T-cell (primary cell): ENCODE measurements at regions not wholly inside any gene's neighbourhood (a gene's known extent, or its start where the extent isn't known, plus 50 kb on each side); places are given as distances from the start of the nearest gene placed in this dataset.

Experiments
- ATAC-seq, 4 experiments: fragments of 200-7000 bp in 3 of 4; fragments of 150-1000 bp in 1 of 4; cut with Tn5 transposase; replicated peaks in 1 of 4; 1 replicate in 3 of 4; 2 replicates in 1 of 4; pipeline ENCODE4 v1.10.0; 2021; ENCODE audit warnings: moderate library complexity in 3 of 4, mild to moderate bottlenecking in 2 of 4, moderate number of reproducible peaks in 1 of 4
- CTCF ChIA-PET, 2 donors: fragments of 300-600 bp; sonication (Branson Sonifier 250); formaldehyde crosslinking; loops; one replicate each; lab custom pipeline; 2022; ENCODE audit warnings: antibody characterized with exemption in 2 of 2; lab: Charles Lee
- POLR2A ChIA-PET, 2 donors: fragments of 300-600 bp; sonication (Branson Sonifier 250); formaldehyde crosslinking; loops; one replicate each; lab custom pipeline; 2022; ENCODE audit warnings: antibody characterized with exemption in 2 of 2; lab: Charles Lee
- DNase-seq, 35 experiments: peaks; one replicate each; pipeline versions ENCODE4 v3.0.0 to v3.0.0-alpha.2; 2013 to 2023
- H3K27ac ChIP-seq: one replicate; pipeline ENCODE4 v1.5.1; 2013; ENCODE audit warnings: low read length
- H3K27me3 ChIP-seq, 2 experiments: replicated peaks in 1 of 2; 1 replicate in 1 of 2; 2 replicates in 1 of 2; pipeline versions ENCODE4 v1.6.1 to v1.7.0; 2013; ENCODE audit warnings: low read length in 1 of 2, mixed read lengths in 1 of 2; ENCODE audit not compliant: control insufficient read depth in 2 of 2, insufficient read depth in 2 of 2; ENCODE audit errors: extremely low read depth in 1 of 2
- H3K36me3 ChIP-seq, 2 donors: 1 replicate in 1 of 2; 2 replicates in 1 of 2; pipeline versions ENCODE4 v1.6.1 to v1.7.0; 2013; ENCODE audit warnings: low read length in 1 of 2; ENCODE audit not compliant: control insufficient read depth in 2 of 2, insufficient read depth in 1 of 2; ENCODE audit errors: extremely low read depth in 1 of 2
- H3K4me1 ChIP-seq, 2 experiments: 1 replicate in 1 of 2; 2 replicates in 1 of 2; pipeline versions ENCODE4 v1.6.1 to v1.7.0; 2013; ENCODE audit warnings: low read length in 2 of 2, mixed read lengths in 1 of 2; ENCODE audit not compliant: insufficient read depth in 2 of 2, control insufficient read depth in 1 of 2; ENCODE audit errors: extremely low read depth in 1 of 2
- H3K4me3 ChIP-seq, 2 donors: 1 replicate in 1 of 2; 2 replicates in 1 of 2; pipeline versions ENCODE4 v1.5.1 to v1.7.0; 2013; ENCODE audit warnings: mild to moderate bottlenecking in 2 of 2, low read length in 1 of 2, moderate library complexity in 1 of 2; ENCODE audit not compliant: control insufficient read depth in 1 of 2; ENCODE audit errors: extremely low read depth in 1 of 2
- H3K9me3 ChIP-seq: 2 replicates; pipeline ENCODE4 v1.7.0; 2013
- H3K27ac Mint-ChIP-seq, 2 donors: one replicate each; pipeline ENCODE4 v1.8.0; 2020 to 2021; ENCODE audit warnings: mild to moderate bottlenecking in 2 of 2, mixed read lengths in 2 of 2
- H3K27me3 Mint-ChIP-seq, 2 donors: one replicate each; pipeline ENCODE4 v1.8.0; 2021 to 2022; ENCODE audit warnings: mixed read lengths in 2 of 2
- H3K36me3 Mint-ChIP-seq: one replicate; pipeline ENCODE4 v1.8.0; 2021; ENCODE audit warnings: mixed read lengths
- H3K4me1 Mint-ChIP-seq, 3 donors: one replicate each; pipeline ENCODE4 v1.8.0; 2020 to 2022; ENCODE audit warnings: mixed read lengths in 3 of 3, mild to moderate bottlenecking in 1 of 3
- H3K4me3 Mint-ChIP-seq, 3 donors: one replicate each; pipeline ENCODE4 v1.8.0; 2020 to 2022; ENCODE audit warnings: mild to moderate bottlenecking in 3 of 3, mixed read lengths in 3 of 3, moderate library complexity in 3 of 3
- H3K9me3 Mint-ChIP-seq, 3 donors: one replicate each; pipeline ENCODE4 v1.8.0; 2020 to 2022; ENCODE audit warnings: mixed read lengths in 3 of 3
- WGBS: methylation state at CpG from one replicate; pipeline ENCODE4 v1.1.5; 2013; ENCODE audit warnings: missing lambda C conversion rate; ENCODE audit not compliant: insufficient coverage; 5-methylcytosine and 5-hydroxymethylcytosine counted together

DNA sequence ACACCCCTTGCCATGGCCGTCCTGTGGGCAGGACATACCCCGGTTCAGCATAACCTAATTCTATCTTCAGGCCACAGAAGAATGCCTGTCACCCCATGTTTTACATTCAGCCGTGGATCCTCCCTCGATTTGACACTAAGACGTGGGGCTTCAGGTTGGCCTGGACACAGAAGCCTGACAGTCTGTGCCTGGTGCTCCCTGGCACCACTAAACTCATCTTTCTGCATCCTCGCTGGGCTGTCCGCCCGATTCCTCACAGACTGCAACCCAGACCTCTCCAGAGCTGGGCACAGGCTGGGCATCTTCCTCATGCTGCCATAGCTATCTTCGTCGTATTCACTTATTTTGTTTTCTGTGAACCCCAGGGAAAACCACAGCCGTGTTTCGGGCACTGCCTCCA lies 117.8 kb upstream of the IQSEC1 start:
- H3K4me3 Mint-ChIP-seq: no peak overlapping the region
- H3K4me1 Mint-ChIP-seq: peaks cover 12 to 50% (median 27%) of the 10 kb centered on the region in 3 donors
- H3K27me3 Mint-ChIP-seq: peaks cover 3 to 4% of the 10 kb centered on the region in 2 donors
- no peak overlapping the region for H3K4me3 ChIP-seq
- no peaks in the 10 kb centered on the region for H3K36me3 Mint-ChIP-seq
- H3K36me3 ChIP-seq: no peaks in the 10 kb centered on the region
- no peak for ATAC-seq
- peaks cover 0 to 26% of the 10 kb centered on the region in 2 experiments for H3K27me3 ChIP-seq
- DNase-seq: no peak
- H3K27ac Mint-ChIP-seq: peak overlapping the region in 1 of 2 donors; percentile 76
- H3K27ac ChIP-seq: no peak overlapping the region
- H3K9me3 Mint-ChIP-seq: peaks cover 0 to 5% (median 4%) of the 10 kb centered on the region in 3 donors
- POLR2A ChIA-PET: no interaction called here
- 83% methylated on average over 9 of the region's 12 CpGs for WGBS
- peaks cover 3 to 21% of the 10 kb centered on the region in 2 experiments for H3K4me1 ChIP-seq
- no peaks in the 10 kb centered on the region for H3K9me3 ChIP-seq
- CTCF ChIA-PET: no interaction called here

DNA sequence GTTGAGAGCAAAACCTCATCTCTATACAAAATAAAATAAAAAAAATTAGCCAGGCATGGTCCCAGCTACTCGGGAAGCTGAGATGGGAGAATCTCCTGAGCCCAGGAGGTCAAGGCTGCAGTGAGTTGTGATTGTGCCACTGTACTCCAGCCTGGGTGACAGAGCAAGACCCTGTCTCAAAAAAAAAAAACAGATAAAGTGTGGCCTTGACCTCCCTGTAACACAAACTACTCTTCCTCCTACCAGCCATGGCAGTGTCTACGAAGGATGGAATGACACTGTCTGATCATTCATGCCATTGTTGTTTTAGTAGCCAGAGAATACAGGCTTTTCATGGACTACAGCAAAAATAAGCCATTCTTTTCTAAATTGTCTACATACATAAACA lies 117.1 kb upstream of the IQSEC1 start:
- ATAC-seq: no peak
- Histone ChIP-seq H3K36me3 (no peaks in the 10 kb centered on the region), H3K9me3 (no peaks in the 10 kb centered on the region), H3K4me3 (no peak overlapping the region), H3K27ac (no peak overlapping the region), H3K27me3 (peaks cover 0 to 26% of the 10 kb centered on the region in 2 experiments), H3K4me1 (peaks cover 3 to 19% of the 10 kb centered on the region in 2 experiments)
- no peak overlapping the region for H3K4me3 Mint-ChIP-seq
- H3K27ac Mint-ChIP-seq: peak overlapping the region in 1 of 2 donors; percentile 76
- peaks cover 3 to 4% of the 10 kb centered on the region in 2 donors for H3K27me3 Mint-ChIP-seq
- H3K4me1 Mint-ChIP-seq: peaks cover 11 to 43% (median 21%) of the 10 kb centered on the region in 3 donors
- CTCF ChIA-PET: no interaction called here
- H3K36me3 Mint-ChIP-seq: no peaks in the 10 kb centered on the region
- H3K9me3 Mint-ChIP-seq: peaks cover 0 to 5% (median 4%) of the 10 kb centered on the region in 3 donors
- no peak for DNase-seq
- POLR2A ChIA-PET: no interaction called here
- 100% methylated on average over 1 of the region's 2 CpGs for WGBS

DNA sequence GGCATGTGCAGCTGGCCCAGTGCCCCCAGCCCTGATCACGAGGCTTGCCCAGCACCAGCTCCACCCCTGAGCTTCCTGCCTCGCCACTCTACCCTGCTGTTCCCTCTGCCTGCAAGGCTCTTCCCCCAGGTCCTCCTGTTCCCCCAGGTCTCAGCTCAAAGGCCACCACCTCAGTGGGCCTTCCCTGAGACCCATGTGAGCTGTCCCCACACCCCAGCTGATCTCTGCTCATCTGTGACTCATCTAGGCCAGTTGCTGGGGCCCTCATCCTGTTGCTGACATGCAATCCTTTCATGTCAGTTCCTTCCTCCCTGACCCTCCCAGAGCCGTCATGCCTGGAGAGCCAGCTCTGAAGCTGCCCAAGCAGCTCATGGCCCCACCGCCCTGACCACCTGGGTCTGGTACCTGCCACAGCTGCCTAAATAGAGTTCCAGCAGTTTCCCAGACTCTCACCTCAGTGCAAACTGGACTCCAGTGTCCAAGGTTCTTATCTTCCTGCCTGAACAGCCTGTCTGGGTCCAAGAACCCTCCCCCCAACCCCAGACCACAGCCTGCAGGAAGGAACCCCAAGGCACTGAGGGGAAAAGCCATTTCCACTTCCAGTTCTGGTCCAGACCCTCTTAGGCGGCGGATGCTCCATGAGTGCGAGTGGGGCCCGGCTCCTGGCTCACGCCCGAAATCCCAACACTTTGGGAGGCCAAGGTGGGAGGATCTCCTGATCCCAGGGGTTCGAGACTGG lies 116.6 kb upstream of the IQSEC1 start:
- WGBS: 57% methylated on average over 7 of the region's 11 CpGs
- POLR2A ChIA-PET: no interaction called here
- H3K9me3 Mint-ChIP-seq: peaks cover 0 to 5% (median 4%) of the 10 kb centered on the region in 3 donors
- H3K27ac Mint-ChIP-seq: peak overlapping the region; percentile 41 to 91
- H3K27me3 ChIP-seq: peaks cover 0 to 26% of the 10 kb centered on the region in 2 experiments
- no peaks in the 10 kb centered on the region for H3K9me3 ChIP-seq
- ATAC-seq (peak in 3 of 4 experiments; percentile 52 to 83 (median 63)), DNase-seq (peak in 2 of 35 experiments; percentile 6 to 25)
- H3K27ac ChIP-seq: peak overlapping the region; percentile 5
- H3K36me3 ChIP-seq: no peaks in the 10 kb centered on the region
- peaks cover 11 to 38% (median 15%) of the 10 kb centered on the region in 3 donors for H3K4me1 Mint-ChIP-seq
- no peaks in the 10 kb centered on the region for H3K36me3 Mint-ChIP-seq
- H3K4me3 Mint-ChIP-seq: peak overlapping the region; percentile 8 to 26 (median 25)
- H3K4me1 ChIP-seq: peaks cover 3 to 19% of the 10 kb centered on the region in 2 experiments
- peaks cover 3 to 5% of the 10 kb centered on the region in 2 donors for H3K27me3 Mint-ChIP-seq
- H3K4me3 ChIP-seq: no peak overlapping the region
- CTCF ChIA-PET: no interaction called here

DNA sequence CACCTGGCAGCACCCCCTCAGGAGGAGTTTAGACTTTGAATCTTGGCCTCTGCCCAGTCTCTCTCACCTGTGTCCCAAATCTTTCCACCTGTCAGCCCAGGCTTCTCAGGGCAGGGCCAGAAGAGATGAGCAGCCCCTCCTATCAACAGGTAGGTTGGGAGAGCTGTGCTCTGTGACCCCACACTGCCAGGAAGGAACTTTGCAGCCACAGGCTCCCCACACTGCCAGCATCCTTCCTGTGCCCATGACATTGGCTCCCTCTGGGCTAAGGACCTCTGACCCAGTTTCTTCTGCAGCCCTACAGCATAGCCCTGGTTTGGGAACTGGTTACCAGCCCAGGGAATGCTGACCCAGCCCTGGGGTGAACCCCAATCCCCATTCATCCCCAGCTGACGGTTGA lies 115.7 kb upstream of the IQSEC1 start:
- POLR2A ChIA-PET: no interaction called here
- ATAC-seq: peak in 2 of 4 experiments; percentile 19
- 63% methylated on average over 1 of the region's 1 CpG for WGBS
- Histone ChIP-seq H3K4me1 (peaks cover 3 to 19% of the 10 kb centered on the region in 2 experiments), H3K27ac (peak overlapping the region; percentile 5), H3K27me3 (peaks cover 0 to 21% of the 10 kb centered on the region in 2 experiments), H3K4me3 (peak overlapping the region in 1 of 2 donors; percentile 25), H3K9me3 (no peaks in the 10 kb centered on the region), H3K36me3 (no peaks in the 10 kb centered on the region)
- CTCF ChIA-PET: no interaction called here
- no peak for DNase-seq
- Mint-ChIP-seq H3K27me3 (peaks cover 5 to 9% of the 10 kb centered on the region in 2 donors), H3K4me1 (peaks cover 11 to 32% (median 12%) of the 10 kb centered on the region in 3 donors), H3K9me3 (peaks cover 3 to 11% (median 9%) of the 10 kb centered on the region in 3 donors), H3K4me3 (no peak overlapping the region), H3K27ac (peak overlapping the region; percentile 41 to 91), H3K36me3 (no peaks in the 10 kb centered on the region)

DNA sequence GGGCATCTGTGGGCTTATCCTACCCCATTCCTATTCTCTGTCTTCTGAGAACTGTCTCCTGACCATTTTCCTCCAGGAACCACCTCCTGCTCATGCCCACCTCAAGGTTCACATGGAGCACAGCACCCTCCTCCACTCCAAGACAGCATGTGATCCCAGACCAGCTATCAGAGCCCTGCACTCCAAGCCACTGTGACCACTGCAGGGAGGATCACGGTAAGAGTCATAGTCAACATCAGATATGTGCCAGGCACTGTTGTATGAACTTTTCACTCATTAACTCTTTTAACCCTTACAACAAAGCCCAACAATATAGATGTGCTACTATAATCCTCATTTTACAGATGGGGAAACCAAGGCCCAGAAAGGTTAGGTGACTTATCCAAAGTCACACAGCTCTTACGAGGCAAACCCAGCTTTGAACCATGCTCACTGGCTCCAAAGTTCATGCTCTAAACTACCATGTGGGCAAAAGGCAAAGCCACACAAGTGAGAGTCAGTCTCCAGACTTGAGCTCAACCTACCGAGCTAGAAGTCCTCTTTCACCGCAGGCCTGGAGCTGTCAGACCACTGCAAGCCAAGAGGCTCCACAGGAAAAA lies 115.1 kb upstream of the IQSEC1 start:
- Mint-ChIP-seq H3K27ac (no peak overlapping the region), H3K4me1 (peaks cover 11 to 32% (median 11%) of the 10 kb centered on the region in 3 donors), H3K4me3 (no peak overlapping the region), H3K27me3 (peaks cover 5 to 10% of the 10 kb centered on the region in 2 donors), H3K9me3 (peaks cover 7 to 15% (median 10%) of the 10 kb centered on the region in 3 donors), H3K36me3 (no peaks in the 10 kb centered on the region)
- Histone ChIP-seq H3K4me1 (peaks cover 3 to 19% of the 10 kb centered on the region in 2 experiments), H3K4me3 (no peak overlapping the region), H3K27ac (no peak overlapping the region), H3K27me3 (peaks cover 0 to 21% of the 10 kb centered on the region in 2 experiments), H3K9me3 (no peaks in the 10 kb centered on the region), H3K36me3 (no peaks in the 10 kb centered on the region)
- CTCF ChIA-PET: no interaction called here
- POLR2A ChIA-PET: no interaction called here
- WGBS: 94% methylated on average over 4 of the region's 4 CpGs
- DNase-seq (no peak), ATAC-seq (no peak)

DNA sequence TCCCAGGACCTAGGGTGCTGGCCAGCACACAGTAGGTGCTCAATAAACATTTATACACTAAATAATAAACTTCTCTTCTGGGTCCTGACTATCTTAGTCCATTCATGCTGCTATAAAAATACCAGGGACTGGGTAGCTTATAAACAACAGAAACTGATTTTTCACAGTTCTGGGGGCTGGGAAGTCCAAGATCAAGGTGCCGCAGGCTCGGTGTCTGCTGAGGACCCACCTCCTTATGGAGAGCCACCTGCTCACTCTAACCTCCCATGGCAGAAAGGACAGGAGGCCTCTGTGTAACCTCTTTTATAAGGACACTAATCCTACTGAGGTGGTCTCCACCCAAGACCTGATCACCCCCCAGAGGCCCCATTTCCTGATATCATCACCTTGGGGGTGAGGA lies 114.4 kb upstream of the IQSEC1 start:
- ChIA-PET CTCF (no interaction called here), POLR2A (no interaction called here)
- no peaks in the 10 kb centered on the region for H3K36me3 Mint-ChIP-seq
- no peaks in the 10 kb centered on the region for H3K9me3 ChIP-seq
- H3K4me1 Mint-ChIP-seq: peaks cover 11 to 30% (median 11%) of the 10 kb centered on the region in 3 donors
- peaks cover 5 to 10% of the 10 kb centered on the region in 2 donors for H3K27me3 Mint-ChIP-seq
- no peak overlapping the region for H3K27ac ChIP-seq
- no peak overlapping the region for H3K4me3 ChIP-seq
- peaks cover 3 to 19% of the 10 kb centered on the region in 2 experiments for H3K4me1 ChIP-seq
- no peak overlapping the region for H3K27ac Mint-ChIP-seq
- H3K36me3 ChIP-seq: no peaks in the 10 kb centered on the region
- DNase-seq: no peak
- peaks cover 7 to 15% (median 10%) of the 10 kb centered on the region in 3 donors for H3K9me3 Mint-ChIP-seq
- H3K4me3 Mint-ChIP-seq: no peak overlapping the region
- no peak for ATAC-seq
- 100% methylated on average over 2 of the region's 2 CpGs for WGBS
- H3K27me3 ChIP-seq: peaks cover 0 to 14% of the 10 kb centered on the region in 2 experiments
